PC-9 (cell line): ENCODE measurements at regions not wholly inside any gene's neighbourhood (a gene's known extent, or its start where the extent isn't known, plus 50 kb on each side); places are given as distances from the start of the nearest gene placed in this dataset.

Source experiments
- BruUV-seq: library from RNA; stranded (reverse); fragments of 400-500 nt; replicated peaks from 2 replicates; lab custom pipeline; 2021; lab: Mats Ljungman, UMichigan
- CTCF ChIA-PET: fragments of 300-600 bp; sonication (Branson Sonifier 250); formaldehyde crosslinking; loops from one replicate; lab custom pipeline; 2022; ENCODE audit warnings: antibody characterized with exemption; lab: Charles Lee
- POLR2A ChIA-PET: fragments of 300-600 bp; sonication (Branson Sonifier 250); formaldehyde crosslinking; loops from one replicate; lab custom pipeline; 2022; ENCODE audit warnings: antibody characterized with exemption; ENCODE audit not compliant: unreplicated experiment; lab: Charles Lee
- DNase-seq, 2 experiments: peaks; one replicate each; pipeline versions ENCODE4 v3.0.0 to v3.0.0-alpha.2; 2015 to 2022; ENCODE audit warnings: mixed read lengths in 1 of 2
- H2AFZ ChIP-seq: fragments of 200-600 bp; sonication (generic); 2 replicates; pipeline ENCODE4 v1.8.1; 2017; ENCODE audit warnings: antibody characterized with exemption
- H3F3A ChIP-seq: fragments of 200-600 bp; sonication (generic); 2 replicates; pipeline ENCODE4 v1.8.1; 2017; ENCODE audit warnings: antibody characterized with exemption, mild to moderate bottlenecking, low read depth; ENCODE audit not compliant: insufficient read depth
- H3K27ac ChIP-seq: fragments of 200-600 bp; sonication (generic); 2 replicates; pipeline ENCODE4 v1.6.1; 2016; ENCODE audit warnings: mixed run types
- H3K27me3 ChIP-seq: fragments of 200-600 bp; sonication (generic); 2 replicates; pipeline ENCODE4 v1.6.1; 2016; ENCODE audit warnings: low read depth, mixed run types; ENCODE audit not compliant: insufficient read depth
- H3K36me3 ChIP-seq: fragments of 200-600 bp; sonication (generic); 2 replicates; pipeline ENCODE4 v1.6.1; 2016; ENCODE audit warnings: low read depth, mixed run types
- H3K4me1 ChIP-seq: fragments of 200-600 bp; sonication (generic); replicated peaks from 2 replicates; pipeline ENCODE4 v1.6.1; 2016; ENCODE audit warnings: mixed run types; ENCODE audit not compliant: insufficient read depth
- H3K4me2 ChIP-seq: fragments of 200-600 bp; sonication (generic); 2 replicates; pipeline ENCODE4 v1.6.1; 2017; ENCODE audit warnings: mixed run types
- H3K4me3 ChIP-seq: fragments of 200-600 bp; sonication (generic); 2 replicates; pipeline ENCODE4 v1.6.1; 2016; ENCODE audit warnings: mixed run types
- H3K79me2 ChIP-seq: fragments of 200-600 bp; sonication (generic); 2 replicates; pipeline ENCODE4 v1.6.1; 2017; ENCODE audit warnings: low read depth, mixed run types
- H3K9me2 ChIP-seq: fragments of 200-600 bp; sonication (generic); 2 replicates; pipeline ENCODE4 v1.8.1; 2017; ENCODE audit warnings: mild to moderate bottlenecking; ENCODE audit not compliant: insufficient read depth
- H3K9me3 ChIP-seq: fragments of 200-600 bp; sonication (generic); 2 replicates; pipeline ENCODE4 v1.8.1; 2016; ENCODE audit warnings: low read depth; ENCODE audit not compliant: insufficient read depth
- H4K20me1 ChIP-seq: fragments of 200-600 bp; sonication (generic); 2 replicates; pipeline ENCODE4 v1.8.1; 2017; ENCODE audit not compliant: insufficient read depth
- EZH2 ChIP-seq: fragments of 200-600 bp; sonication (generic); IDR thresholded peaks from 2 replicates; pipeline ENCODE4 v1.8.0; 2017; ENCODE audit warnings: antibody characterized with exemption, low read depth
- intact Hi-C: fragments of 100-400 bp; cut with micrococcal nuclease; formaldehyde crosslinking; loops from one replicate; pipeline ENCODE4 v1.10.0; 2022; ENCODE audit not compliant: unreplicated experiment
- TF ChIP-seq, protein P1 (sequence below): fragments of 200-600 bp; sonication (generic); conservative IDR thresholded peaks from 2 replicates; pipeline ENCODE4 v1.6.1; 2017; ENCODE audit warnings: mixed run types, antibody characterized with exemption, mild to moderate bottlenecking, moderate library complexity

DNA sequence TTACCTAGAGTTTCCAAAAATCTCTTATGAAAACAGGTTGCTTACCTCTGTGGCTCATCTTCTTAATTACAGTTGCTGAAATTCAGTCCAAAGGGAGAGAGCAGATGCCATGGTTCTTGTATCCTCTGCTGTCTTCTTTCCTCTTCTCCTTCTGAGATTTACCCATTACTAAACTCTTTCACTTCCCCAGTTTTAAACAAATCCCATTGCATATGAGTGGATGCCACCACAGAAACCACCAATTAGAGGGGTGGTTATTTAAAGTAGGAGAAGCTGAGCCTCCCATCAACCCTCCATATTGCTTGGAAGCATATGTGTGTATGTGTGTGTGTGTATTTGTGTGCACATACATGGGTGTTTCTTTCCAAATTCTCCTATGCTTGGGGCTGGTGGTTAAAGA, 128.5 kb upstream of the KCNK1 start:
- no TSS peak for BruUV-seq
- no peak overlapping the region for H3K4me2 ChIP-seq
- POLR2A ChIA-PET = no interaction called here
- no peaks in the 10 kb centered on the region for H3K36me3 ChIP-seq
- no peaks in the 10 kb centered on the region for H4K20me1 ChIP-seq
- TF ChIP-seq, protein P1, sequence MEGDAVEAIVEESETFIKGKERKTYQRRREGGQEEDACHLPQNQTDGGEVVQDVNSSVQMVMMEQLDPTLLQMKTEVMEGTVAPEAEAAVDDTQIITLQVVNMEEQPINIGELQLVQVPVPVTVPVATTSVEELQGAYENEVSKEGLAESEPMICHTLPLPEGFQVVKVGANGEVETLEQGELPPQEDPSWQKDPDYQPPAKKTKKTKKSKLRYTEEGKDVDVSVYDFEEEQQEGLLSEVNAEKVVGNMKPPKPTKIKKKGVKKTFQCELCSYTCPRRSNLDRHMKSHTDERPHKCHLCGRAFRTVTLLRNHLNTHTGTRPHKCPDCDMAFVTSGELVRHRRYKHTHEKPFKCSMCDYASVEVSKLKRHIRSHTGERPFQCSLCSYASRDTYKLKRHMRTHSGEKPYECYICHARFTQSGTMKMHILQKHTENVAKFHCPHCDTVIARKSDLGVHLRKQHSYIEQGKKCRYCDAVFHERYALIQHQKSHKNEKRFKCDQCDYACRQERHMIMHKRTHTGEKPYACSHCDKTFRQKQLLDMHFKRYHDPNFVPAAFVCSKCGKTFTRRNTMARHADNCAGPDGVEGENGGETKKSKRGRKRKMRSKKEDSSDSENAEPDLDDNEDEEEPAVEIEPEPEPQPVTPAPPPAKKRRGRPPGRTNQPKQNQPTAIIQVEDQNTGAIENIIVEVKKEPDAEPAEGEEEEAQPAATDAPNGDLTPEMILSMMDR = no peak
- no peaks in the 10 kb centered on the region; the same call in 1 of the 2 replicates for H3K9me2 ChIP-seq
- intact Hi-C loops = no loop called here
- H3K27ac ChIP-seq = no peak overlapping the region
- H3K27me3 ChIP-seq = no peaks in the 10 kb centered on the region
- peaks cover 12% of the 10 kb centered on the region; the same call in 1 of the 2 replicates for H3K4me1 ChIP-seq
- H3K4me3 ChIP-seq = no peak overlapping the region
- no peak overlapping the region for H2AFZ ChIP-seq
- H3F3A ChIP-seq = no peaks in the 10 kb centered on the region
- CTCF ChIA-PET = no interaction called here
- no peak for DNase-seq
- peaks cover 14% of the 10 kb centered on the region; the same call in 1 of the 2 replicates for H3K9me3 ChIP-seq
- no peaks in the 10 kb centered on the region for H3K79me2 ChIP-seq

DNA sequence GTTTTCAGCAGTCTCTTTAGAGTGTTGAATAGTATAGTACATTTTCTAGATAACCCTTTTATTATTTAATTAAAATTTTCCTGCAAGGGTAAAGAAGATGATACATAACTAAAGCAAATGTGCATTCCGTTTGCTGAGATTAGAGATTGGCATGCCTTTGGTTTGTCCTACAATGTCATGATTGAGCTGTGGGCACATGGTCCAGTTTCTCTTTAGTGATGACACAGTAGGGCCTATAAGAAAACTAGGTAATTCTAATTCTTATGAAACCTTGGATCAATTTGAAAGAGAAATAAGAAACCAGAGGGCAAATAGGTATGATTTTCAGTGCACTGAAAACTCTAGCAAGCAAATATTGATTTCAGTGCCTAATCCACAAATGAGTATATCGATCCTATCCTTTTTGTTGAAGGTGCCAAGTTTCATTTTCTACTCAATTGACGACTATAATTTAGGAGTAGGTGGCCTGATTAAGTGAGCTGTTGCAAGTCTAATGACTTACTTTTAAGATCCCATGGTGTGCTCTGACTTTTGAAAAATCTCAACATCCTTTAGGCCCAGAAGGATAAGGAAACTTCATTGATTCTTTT, 128.0 kb upstream of the KCNK1 start:
- Histone ChIP-seq H3K4me3 (no peak overlapping the region), H2AFZ (no peak overlapping the region), H3K4me1 (peaks cover 6% of the 10 kb centered on the region; the same call in 1 of the 2 replicates), H3K4me2 (no peak overlapping the region), H3K79me2 (no peaks in the 10 kb centered on the region), H3K27me3 (no peaks in the 10 kb centered on the region), H3K27ac (no peak overlapping the region), H3K36me3 (no peaks in the 10 kb centered on the region), H4K20me1 (no peaks in the 10 kb centered on the region), H3K9me3 (peaks cover 14% of the 10 kb centered on the region; the same call in 1 of the 2 replicates), H3F3A (no peaks in the 10 kb centered on the region), H3K9me2 (no peaks in the 10 kb centered on the region; the same call in 1 of the 2 replicates)
- TF ChIP-seq, protein P1 = no peak
- TF ChIP-seq EZH2 = no peak
- no TSS peak for BruUV-seq
- CTCF ChIA-PET = no interaction called here
- POLR2A ChIA-PET = no interaction called here
- intact Hi-C loops = no loop called here
- DNase-seq = no peak

DNA sequence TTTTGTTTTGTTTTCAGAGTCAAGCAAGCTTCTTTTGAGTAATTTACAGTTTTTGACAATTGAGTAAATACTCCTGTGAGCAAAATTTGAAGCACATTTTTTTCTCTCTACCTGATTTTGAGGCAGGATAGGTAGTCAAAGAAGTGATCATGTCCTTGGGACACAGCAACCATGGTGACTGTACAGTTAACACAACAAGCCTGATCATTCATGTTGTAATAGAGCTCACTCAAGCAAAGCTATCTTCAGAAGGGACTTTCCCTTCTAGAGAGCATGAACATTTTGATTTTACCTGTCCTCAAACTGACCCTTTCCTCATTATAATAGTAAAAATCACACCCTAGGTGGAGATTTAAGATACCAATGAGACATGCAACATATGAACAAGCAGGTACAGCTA, 126.5 kb upstream of the KCNK1 start:
- TF ChIP-seq EZH2 = no peak
- TF ChIP-seq, protein P1 = no peak

More for the DNA sequence above, 126.5 kb upstream of the KCNK1 start:
- no peaks in the 10 kb centered on the region for H3K9me2 ChIP-seq
- H3K4me2 ChIP-seq = no peak overlapping the region
- no peaks in the 10 kb centered on the region for H3F3A ChIP-seq
- H3K36me3 ChIP-seq = no peaks in the 10 kb centered on the region
- H4K20me1 ChIP-seq = no peaks in the 10 kb centered on the region
- BruUV-seq = no TSS peak
- intact Hi-C loops = no loop called here
- no peaks in the 10 kb centered on the region for H3K27me3 ChIP-seq
- H3K79me2 ChIP-seq = no peaks in the 10 kb centered on the region
- peaks cover 14% of the 10 kb centered on the region; the same call in 1 of the 2 replicates for H3K9me3 ChIP-seq
- 0 out of 2 replicates have a peak, but pooled peaks cover 4% of the 10 kb centered on the region for H3K4me1 ChIP-seq
- H2AFZ ChIP-seq = no peak overlapping the region
- ChIA-PET CTCF (interaction anchor here (0.7 kb wide), 1 partner anchor 120 kb away, joined by 3 read pairs; no protein-coding TSS in a partner anchor), POLR2A (no interaction called here)
- H3K27ac ChIP-seq = no peak overlapping the region
- DNase-seq = no peak
- no peak overlapping the region for H3K4me3 ChIP-seq
